T-helper 1 cell treated with Interleukin-12 subunit alpha and Interleukin-12 subunit beta and Interleukin-4 antibody, amounts not matched to agents 30 ng/mL and 1 ng/mL, for 36 hours (primary cell): ENCODE measurements at regions not wholly inside any gene's neighbourhood (a gene's known extent, or its start where the extent isn't known, plus 50 kb on each side); places are given as distances from the start of the nearest gene placed in this dataset.

ENCODE experiments used
- intact Hi-C: fragments of 100-400 bp; cut with micrococcal nuclease; formaldehyde crosslinking; loops from one replicate; pipeline ENCODE4 v1.15.1; 2024

DNA sequence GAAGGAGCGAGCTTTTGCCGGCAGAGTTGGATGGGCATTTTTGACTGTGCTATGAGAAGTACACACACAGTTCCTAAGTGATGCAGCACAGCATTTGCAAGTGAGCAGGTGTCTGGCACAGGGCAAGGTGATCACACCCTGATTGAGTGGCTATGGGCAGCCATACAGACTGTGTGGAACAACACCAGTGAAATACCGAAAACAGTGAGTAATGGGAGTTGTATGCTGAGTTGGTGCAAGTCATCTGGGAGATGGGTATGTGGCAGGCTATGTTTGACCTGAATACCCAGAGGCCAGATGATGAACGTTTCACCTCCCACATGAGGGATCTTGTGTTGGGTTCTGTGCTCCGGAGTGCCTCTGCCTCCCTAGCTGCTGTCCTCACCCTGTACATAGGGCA lies 53.5 kb upstream of the TIPARP start:
- intact Hi-C loops = no loop called here

DNA sequence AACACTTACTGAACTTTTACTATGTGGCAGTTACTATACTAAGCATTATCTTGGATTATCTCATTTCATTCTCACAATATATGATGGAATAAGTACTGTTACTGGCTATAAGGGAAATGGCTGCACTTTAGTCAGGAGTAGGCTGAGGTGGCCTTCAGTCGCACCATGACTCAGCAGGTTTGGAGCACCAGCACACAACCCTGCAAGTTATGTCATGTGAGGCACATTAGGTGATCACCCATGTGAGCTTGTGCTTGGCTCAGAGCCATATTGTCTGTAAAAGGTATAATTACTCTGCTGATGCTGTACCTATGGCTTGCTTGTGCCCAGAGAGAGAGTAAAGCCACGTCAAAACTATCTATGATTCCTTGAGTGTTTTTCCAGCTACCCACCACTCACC lies 54.1 kb upstream of the TIPARP start:
- intact Hi-C loops = no loop called here

GRCh38 chr3:156619376-156619775 lies 55.0 kb upstream of the TIPARP start:
- intact Hi-C loops = no loop called here

DNA sequence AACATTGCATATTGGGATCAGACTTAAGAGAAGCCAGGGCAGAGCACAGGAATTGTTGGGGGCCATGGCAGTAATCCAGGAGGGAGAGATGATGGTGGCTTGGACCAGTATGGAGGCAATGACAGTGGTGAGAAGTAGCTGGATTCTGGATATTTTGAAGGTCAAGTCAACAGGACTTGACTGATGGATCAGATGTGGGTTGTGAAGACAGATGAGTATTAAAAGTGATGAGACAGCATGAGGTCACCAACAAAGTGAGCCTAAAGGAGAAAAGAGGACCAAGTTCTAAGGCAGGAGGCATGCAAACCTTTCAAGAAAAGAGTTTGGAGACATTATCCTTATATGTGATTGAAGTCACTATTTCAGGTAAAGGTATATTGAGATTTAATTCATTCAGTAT lies 56.6 kb upstream of the TIPARP start:
- intact Hi-C loops = no loop called here

DNA sequence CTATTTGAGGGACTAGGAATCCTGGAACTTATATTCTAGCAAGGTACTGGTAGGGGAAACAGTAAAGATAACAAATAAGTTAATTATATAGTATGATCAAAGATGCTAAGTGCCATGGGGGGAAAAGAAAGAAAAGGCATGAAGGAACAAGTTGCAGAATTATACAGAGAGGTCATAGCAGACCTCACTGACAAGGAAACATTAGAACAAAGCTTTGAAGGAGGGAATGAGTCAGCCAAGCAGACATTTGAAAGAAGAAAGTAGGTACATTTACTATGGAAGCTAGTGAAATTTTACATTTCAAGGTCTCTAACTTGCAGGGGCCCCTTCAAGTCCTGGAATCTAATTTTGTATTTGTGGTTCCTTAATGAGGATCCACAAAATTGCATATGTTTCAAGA lies 57.2 kb upstream of the TIPARP start:
- intact Hi-C loops = no loop called here

GRCh38 chr3:156615592-156616173 lies 58.7 kb upstream of the TIPARP start:
- intact Hi-C loops = no loop called here

DNA sequence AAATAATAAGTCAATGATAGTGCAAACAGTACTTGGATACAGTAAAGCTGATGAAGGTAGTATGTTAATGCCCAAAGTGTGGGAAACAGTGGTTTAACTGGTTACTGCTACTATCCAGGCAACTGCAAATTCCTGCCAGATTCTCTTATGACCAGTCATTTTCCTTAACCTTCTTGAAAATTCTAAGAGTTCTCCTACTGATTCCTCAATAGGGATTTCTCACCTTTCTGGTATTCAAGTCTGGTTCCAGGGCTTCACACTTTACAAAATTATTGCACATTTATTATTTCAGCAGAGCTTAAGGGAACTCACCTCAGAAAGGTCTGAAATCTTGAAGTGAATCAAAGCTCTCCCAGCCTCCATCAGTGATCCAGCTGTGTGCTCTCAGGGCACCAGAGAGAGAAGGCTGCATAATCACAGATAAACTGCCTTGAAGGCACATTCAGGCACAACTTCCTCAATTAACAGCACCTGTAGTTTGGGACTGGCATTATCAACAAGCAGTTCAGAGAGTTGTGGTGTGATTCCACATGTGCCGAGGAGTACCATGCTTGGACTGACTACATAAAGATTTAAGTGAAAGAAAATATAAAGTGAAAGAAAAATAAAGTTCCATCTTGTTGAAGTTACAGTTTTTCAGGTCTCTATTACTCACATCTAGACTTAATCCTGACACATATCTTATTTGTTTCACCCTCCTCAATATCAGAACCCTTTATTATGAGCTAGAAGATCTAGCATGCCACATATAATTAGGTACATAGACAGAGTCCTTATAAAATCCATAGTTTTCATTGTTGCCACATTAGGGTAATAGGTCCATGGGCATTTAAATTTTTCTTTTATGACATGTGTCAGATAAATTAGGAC lies 59.5 kb upstream of the TIPARP start:
- intact Hi-C loops = no loop called here

DNA sequence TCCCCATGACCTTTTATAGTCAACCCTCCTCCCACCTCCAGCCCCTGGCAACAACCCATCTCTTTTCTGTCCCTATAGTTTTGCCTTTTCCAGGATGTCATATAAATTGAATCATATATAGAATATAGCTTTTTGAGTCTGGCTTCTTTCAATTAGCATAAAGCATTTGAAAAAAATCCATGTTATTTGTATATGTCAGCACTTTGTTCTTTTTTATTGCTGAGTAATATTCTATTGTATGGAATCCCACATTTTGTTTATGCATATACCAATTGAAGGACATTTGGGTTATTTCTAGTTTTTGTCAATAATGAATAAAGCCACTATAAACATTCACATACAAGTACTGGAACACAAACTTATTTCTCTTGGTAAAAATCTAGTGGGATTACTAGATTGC lies 58.0 kb upstream of the SSR3 start:
- intact Hi-C loops = no loop called here

- intact Hi-C loops = no loop called here
Measured at GRCh38 chr3:156611870-156612494, 57.1 kb upstream of the SSR3 start.

DNA sequence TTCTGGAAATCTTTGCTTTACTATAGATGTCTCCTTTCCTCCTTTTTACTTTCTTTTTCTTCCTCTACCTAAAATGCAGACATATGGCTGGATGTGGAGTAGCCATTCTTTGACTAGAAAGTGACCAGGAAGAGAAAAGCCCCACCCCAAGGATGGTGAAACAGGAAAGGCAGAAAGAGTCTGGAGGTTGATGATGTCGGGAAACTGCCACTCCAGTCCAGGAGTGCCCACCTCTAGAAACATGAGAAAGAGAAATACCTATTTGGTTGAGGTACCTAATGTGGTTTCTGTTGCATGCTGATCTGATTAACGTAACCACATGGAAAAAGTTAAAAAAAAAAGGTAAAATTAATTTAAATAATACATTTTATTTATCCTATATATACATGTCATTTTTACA lies 55.2 kb upstream of the SSR3 start:
- intact Hi-C loops = no loop called here

DNA sequence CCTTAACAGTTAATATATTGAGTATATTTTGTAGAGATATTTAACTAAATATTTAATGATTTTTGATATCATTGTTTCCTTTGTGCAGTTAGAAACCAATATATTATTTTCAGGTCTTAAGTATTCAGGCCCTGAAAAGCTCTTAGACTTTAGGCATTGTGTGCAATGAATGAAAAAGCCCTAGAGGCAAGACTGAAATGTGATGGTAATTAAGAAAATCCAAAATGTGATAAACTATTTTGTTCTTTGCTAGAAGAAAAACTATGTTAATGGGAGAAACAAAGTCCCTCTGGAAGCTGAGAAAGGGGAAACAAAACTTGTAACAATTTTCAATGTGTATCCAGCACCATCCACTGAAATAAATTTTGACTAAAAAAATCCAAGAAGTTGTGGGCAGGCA lies 54.6 kb upstream of the SSR3 start:
- intact Hi-C loops = loop anchor here (5.0 kb wide), 1 partner anchor 478 kb away; no protein-coding TSS in a partner anchor

DNA sequence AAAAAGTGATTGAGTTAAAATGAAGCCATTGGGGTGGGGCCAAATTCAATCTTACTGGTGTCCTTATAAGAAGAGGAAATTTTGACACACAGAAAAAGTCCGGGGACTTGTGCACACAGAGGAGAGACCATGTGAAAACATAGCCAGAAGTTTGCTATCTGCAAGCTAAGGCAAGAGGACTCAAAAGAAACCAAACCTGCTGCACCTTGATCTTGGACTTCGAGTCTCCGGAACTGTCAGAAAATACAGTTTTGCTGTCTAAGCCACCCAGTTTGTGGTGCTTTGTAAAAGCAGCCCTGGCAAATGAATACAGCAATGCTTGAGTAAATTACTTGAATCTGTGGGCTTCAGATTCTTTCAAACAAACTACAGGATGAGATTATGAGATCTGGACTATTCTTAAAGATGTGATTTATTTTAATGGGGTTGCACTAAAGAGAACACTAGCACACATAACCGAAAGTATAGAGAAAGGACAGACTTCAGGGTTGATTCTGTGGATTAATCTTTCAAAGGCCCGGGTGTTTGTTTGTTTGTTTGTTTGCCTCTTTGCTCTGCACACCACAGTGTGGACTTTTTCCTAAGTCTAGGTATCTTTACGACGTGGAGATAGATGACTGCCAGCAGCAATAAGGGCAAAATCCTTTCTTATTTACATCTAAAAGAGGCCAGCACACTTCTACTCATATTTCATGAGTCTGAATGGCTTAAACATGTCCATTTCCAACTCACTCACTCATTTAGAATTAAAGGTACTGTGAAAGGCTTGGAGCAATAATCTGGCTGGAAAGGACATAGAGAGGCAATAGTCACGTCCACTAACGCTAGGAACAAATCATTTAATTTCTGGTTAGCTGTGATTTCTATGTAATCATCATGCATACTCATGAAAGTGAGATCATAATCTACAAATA lies 53.9 kb upstream of the SSR3 start:
- intact Hi-C loops = loop anchor here (5.0 kb wide), 1 partner anchor 478 kb away; no protein-coding TSS in a partner anchor

DNA sequence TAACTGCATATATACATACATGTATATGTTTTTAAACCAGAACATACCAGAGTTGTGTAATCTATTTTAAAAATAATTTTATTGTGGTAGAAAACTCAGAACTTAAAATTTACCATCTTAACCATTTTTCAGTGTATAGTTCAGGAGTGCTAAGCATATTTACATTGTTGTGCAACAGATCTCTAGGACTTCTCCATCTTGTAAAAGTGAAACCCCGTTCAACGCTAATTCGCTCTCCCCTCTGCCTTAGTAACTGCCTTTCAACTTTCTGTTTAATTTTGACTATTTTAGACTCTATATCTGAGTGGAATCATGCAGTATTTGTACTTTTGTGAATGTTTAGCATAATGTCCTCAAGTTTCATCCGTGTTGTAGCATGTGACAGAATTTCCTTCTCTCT lies 51.8 kb upstream of the SSR3 start:
- intact Hi-C loops = loop anchor here (1.0 to 5.0 kb wide), 4 partner anchors 58 to 530 kb away; no protein-coding TSS in a partner anchor

- intact Hi-C loops = loop anchor here (1.0 to 5.0 kb wide), 4 partner anchors 59 to 531 kb away; no protein-coding TSS in a partner anchor
Measured at GRCh38 chr3:156605686-156606605, 51.0 kb upstream of the SSR3 start.

GRCh38 chr3:156604642-156605144 lies 49.8 kb upstream of the SSR3 start:
- intact Hi-C loops = loop anchor here (5.0 kb wide), 1 partner anchor 483 kb away; no protein-coding TSS in a partner anchor
